Chondrocyte (in vitro differentiated cells): ENCODE measurements at regions not wholly inside any gene's neighbourhood (a gene's known extent, or its start where the extent isn't known, plus 50 kb on each side); places are given as distances from the start of the nearest gene placed in this dataset.

Source experiments
- DNase-seq: peaks from one replicate; pipeline ENCODE4 v3.0.0; 2021; ENCODE audit warnings: mixed read lengths, low spot score
- H3K27ac Mint-ChIP-seq: one replicate; pipeline ENCODE4 v1.8.0; 2021; ENCODE audit warnings: mild to moderate bottlenecking, moderate library complexity, mixed read lengths; ENCODE audit not compliant: unreplicated experiment
- H3K27me3 Mint-ChIP-seq: 2 replicates; pipeline ENCODE4 v1.8.0; 2021; ENCODE audit warnings: low read depth, mixed read lengths
- H3K36me3 Mint-ChIP-seq: 2 replicates; pipeline ENCODE4 v1.8.0; 2021; ENCODE audit warnings: low read depth, mixed read lengths
- H3K4me1 Mint-ChIP-seq: 2 replicates; pipeline ENCODE4 v1.8.0; 2021; ENCODE audit warnings: low read depth, mild to moderate bottlenecking, mixed read lengths
- H3K4me3 Mint-ChIP-seq: one replicate; pipeline ENCODE4 v1.8.0; 2021; ENCODE audit warnings: mild to moderate bottlenecking, moderate library complexity, mixed read lengths; ENCODE audit not compliant: unreplicated experiment
- H3K9me3 Mint-ChIP-seq: 2 replicates; pipeline ENCODE4 v1.8.0; 2021; ENCODE audit warnings: low read depth, mixed read lengths
- TF ChIP-seq, protein P1 (sequence below): fragments of 200-600 bp; sonication (generic); IDR thresholded peaks from 2 replicates; pipeline ENCODE4 v1.5.0; 2021; ENCODE audit warnings: antibody characterized with exemption, mild to moderate bottlenecking, moderate library complexity

DNA sequence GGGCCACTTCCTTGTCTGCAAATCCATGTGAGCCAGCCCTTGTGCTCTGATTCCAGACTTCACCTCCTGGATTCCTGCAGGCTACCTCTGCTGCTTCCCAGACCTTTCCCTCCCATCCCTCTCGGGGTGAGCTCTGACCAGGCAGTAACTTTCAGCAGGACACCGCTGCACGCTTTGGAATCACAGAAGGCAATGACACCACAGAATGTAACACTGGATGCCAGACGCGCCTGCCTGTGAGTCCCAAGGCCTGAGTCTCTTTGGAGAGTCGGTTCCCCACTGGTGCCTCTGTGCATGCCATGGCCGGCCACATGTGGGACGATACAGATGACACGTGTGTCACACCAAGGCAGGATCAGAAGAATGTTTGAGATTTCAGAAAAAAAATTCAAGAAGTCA is 89.7 kb upstream of the ERRFI1 start:
- Mint-ChIP-seq H3K27ac (peak overlapping the region; percentile 87), H3K27me3 (no peaks in the 10 kb centered on the region), H3K9me3 (peaks cover under 1% of the 10 kb centered on the region), H3K36me3 (no peaks in the 10 kb centered on the region), H3K4me3 (peak overlapping the region; percentile 42), H3K4me1 (peaks cover 71% of the 10 kb centered on the region)
- TF ChIP-seq, protein P1, sequence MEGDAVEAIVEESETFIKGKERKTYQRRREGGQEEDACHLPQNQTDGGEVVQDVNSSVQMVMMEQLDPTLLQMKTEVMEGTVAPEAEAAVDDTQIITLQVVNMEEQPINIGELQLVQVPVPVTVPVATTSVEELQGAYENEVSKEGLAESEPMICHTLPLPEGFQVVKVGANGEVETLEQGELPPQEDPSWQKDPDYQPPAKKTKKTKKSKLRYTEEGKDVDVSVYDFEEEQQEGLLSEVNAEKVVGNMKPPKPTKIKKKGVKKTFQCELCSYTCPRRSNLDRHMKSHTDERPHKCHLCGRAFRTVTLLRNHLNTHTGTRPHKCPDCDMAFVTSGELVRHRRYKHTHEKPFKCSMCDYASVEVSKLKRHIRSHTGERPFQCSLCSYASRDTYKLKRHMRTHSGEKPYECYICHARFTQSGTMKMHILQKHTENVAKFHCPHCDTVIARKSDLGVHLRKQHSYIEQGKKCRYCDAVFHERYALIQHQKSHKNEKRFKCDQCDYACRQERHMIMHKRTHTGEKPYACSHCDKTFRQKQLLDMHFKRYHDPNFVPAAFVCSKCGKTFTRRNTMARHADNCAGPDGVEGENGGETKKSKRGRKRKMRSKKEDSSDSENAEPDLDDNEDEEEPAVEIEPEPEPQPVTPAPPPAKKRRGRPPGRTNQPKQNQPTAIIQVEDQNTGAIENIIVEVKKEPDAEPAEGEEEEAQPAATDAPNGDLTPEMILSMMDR: no peak
- DNase-seq: no peak

DNA sequence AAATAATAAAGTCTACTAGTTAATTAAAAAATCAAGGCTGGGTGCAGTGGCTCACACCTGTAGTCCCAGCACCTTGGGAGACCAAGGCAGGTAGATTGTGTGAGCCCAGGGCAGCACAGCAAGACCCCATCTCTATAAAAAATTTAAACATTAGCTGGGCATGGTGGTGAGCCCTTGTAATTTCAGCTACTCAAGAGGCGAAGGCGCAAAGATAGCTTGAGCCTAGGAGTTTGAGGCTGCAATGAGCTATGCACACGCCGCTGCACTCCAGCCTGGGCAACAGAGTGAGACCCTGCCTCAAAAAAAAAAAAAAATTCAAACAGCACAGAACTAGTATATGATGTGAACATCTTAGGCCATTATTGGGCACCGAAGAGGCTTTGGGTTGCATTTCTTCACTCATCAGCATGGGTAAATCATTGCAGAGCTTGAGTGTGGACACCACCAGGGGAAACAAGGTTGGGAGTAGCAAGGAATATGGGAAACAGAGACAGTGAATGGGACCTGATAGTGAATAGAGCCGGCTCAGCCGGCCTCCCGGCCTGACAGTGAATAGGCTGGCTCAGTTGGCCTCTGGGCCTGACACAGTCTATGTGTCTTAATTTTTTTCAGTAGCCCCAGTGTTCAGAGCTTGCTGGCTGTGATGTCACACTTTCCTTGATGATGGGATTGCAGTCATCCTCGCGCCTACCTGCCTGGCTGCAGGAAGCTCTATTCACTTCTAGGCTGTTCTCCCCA is 89.1 kb upstream of the ERRFI1 start:
- TF ChIP-seq, protein P1: no peak
- H3K4me3 Mint-ChIP-seq: no peak overlapping the region
- no peak overlapping the region for H3K27ac Mint-ChIP-seq

DNA sequence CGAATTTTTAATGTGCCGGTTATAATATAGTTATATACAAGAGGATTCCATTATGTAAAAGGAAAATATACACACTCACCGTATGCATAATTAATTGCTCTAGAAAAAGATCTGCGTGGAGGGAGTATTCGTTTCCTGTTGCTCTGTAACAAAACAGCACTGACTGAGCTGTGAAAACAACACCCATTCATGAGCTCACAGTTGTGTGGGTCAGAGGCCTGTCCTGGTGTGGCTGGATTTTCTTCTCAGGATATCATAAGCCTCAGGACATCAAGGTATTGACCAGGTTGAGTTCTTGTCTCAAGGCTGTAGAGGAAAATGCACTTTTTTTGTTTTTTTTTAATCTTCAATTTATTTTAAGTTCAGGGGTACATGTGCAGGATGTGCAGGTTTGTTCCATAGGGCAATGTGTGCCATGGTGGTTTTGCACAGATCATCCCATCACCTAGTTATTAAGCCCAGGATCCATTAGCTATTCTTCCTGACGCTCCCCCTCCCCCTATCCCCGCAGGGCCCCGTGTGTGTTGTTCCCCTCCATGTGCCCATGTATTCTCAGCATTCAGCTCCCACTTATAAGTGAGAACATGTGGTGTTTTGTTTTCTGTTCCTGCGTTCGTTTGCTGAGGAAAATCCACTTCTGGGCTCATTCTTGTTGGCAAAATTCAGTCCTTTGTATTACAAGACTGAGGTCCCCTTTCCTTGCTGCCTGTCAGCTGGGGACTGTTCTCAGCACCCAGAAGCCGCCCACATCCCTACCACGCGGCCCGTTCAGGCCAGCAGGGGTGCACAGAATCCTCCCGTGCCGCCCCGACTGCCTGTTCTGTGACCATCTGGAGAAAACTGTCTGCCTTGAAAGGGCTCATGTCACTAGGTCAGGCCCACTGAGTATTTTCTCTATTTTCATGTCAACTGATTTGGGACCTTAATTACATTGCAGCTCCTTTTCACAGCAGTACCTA is 87.4 kb upstream of the ERRFI1 start:
- TF ChIP-seq, protein P1: peak; percentile 30
- Mint-ChIP-seq H3K4me3 (no peak overlapping the region), H3K27me3 (no peaks in the 10 kb centered on the region), H3K4me1 (peaks cover 60% of the 10 kb centered on the region), H3K27ac (peak overlapping the region; percentile 73), H3K9me3 (peaks cover 6% of the 10 kb centered on the region), H3K36me3 (no peaks in the 10 kb centered on the region)
- DNase-seq: no peak

More for the DNA sequence above, 89.1 kb upstream of the ERRFI1 start:
- Mint-ChIP-seq H3K27me3 (no peaks in the 10 kb centered on the region), H3K9me3 (peaks cover 4% of the 10 kb centered on the region), H3K4me1 (peaks cover 69% of the 10 kb centered on the region), H3K36me3 (no peaks in the 10 kb centered on the region)
- DNase-seq: no peak

DNA sequence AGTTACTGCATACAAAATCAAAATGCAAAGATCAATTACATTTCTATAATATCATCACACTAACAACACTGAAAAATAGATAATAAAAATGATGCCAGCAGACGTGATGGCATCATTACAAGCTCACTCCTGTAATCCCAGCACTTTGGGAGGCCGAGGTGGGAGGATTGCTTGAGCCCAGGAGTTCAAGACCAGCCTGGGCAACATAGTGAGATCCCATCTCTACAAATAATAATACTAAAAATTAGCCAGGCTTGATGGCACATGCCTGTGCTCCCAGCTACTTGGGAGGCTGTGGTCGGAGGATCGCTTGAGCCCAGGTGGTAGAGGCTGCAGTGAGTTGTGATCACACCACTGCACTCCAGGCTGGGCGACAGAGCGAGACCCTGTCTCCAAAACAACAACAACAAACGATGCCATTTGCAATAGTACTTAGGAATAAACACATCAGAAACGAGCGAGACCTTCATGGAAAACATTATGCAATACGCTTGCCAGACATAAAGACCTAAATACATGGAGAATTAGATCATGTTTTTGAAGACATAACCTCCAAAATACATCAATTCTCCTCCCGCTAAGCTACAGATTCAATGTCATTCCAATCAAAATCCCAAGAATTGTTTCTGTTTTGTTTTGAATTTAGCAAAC is 86.6 kb upstream of the ERRFI1 start:
- H3K4me1 Mint-ChIP-seq: peaks cover 52% of the 10 kb centered on the region
- no peaks in the 10 kb centered on the region for H3K27me3 Mint-ChIP-seq
- DNase-seq: no peak
- peak overlapping the region; percentile 73 for H3K27ac Mint-ChIP-seq
- H3K4me3 Mint-ChIP-seq: no peak overlapping the region
- no peaks in the 10 kb centered on the region for H3K36me3 Mint-ChIP-seq
- TF ChIP-seq, protein P1: no peak
- peaks cover 6% of the 10 kb centered on the region for H3K9me3 Mint-ChIP-seq

DNA sequence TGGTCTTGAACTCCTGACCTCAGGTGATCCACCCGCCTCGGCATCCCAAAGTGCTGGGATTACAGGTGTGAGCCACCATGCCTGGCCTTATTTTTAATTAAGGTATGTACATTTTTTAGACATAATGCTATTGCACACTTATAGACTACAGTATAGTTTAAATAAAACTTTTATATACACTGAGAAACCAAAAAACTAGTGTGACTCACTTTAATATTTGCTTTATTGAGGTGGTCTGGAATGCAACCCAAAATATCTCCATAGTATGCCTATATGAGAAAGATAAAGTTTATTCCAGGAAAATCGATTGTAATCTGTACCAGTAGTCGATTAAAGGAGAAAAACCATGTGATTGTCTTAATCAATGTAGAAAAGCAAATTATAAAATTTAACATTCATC is 85.5 kb upstream of the ERRFI1 start:
- Mint-ChIP-seq H3K9me3 (peaks cover 11% of the 10 kb centered on the region), H3K27me3 (no peaks in the 10 kb centered on the region), H3K36me3 (no peaks in the 10 kb centered on the region), H3K27ac (no peak overlapping the region), H3K4me1 (peaks cover 49% of the 10 kb centered on the region), H3K4me3 (no peak overlapping the region)
- TF ChIP-seq, protein P1: no peak
- DNase-seq: no peak
